A673 (cell line): ENCODE measurements at regions not wholly inside any gene's neighbourhood (a gene's known extent, or its start where the extent isn't known, plus 50 kb on each side); places are given as distances from the start of the nearest gene placed in this dataset.

Experiments used
- CTCF ChIP-seq: fragments of 300-800, 200-600 bp; sonication (generic); conservative IDR thresholded peaks from 2 replicates; pipeline ENCODE4 v1.5.1; 2017; ENCODE audit warnings: low read depth, mild to moderate bottlenecking, antibody characterized with exemption, low read length, moderate library complexity, mixed read lengths
- EZH2 ChIP-seq: fragments of 200-600 bp; sonication (generic); IDR thresholded peaks from 2 replicates; pipeline ENCODE4 v1.6.1; 2017; ENCODE audit warnings: borderline replicate concordance, low read depth, mild to moderate bottlenecking, mixed read lengths, antibody characterized with exemption, low read length; ENCODE audit not compliant: poor library complexity, severe bottlenecking

- TF ChIP-seq CTCF = peak; percentile 84
- no peak for TF ChIP-seq EZH2
Observed at GRCh38 chr7:82605247-82605864, 161.8 kb upstream of the CACNA2D1 start.
